Activated CD4-positive, alpha-beta T cell treated with anti-CD3 and anti-CD28 coated beads, Interleukin-2, amount 50 U/mL, for 48 hours (primary cell): ENCODE measurements at regions not wholly inside any gene's neighbourhood (a gene's known extent, or its start where the extent isn't known, plus 50 kb on each side); places are given as distances from the start of the nearest gene placed in this dataset.
"Not testable (repeated sequence)": the region's sequence is repeated elsewhere in the genome, so short reads cannot be mapped to it uniquely, and the experiment has no call there.

Experiments
- DNase-seq, 2 experiments: peaks; one replicate each; pipeline ENCODE4 v3.0.0-alpha.2; 2020

GRCh38 chr3:137463131-137463530 lies 301.0 kb upstream of the SOX14 start:
- DNase-seq, result no peak

- DNase-seq, result no peak
Measured at GRCh38 chr3:137464341-137464740, 299.8 kb upstream of the SOX14 start.

GRCh38 chr3:137468446-137468845 lies 295.7 kb upstream of the SOX14 start:
- no peak for DNase-seq

- DNase-seq, result no peak
Measured at GRCh38 chr3:137469263-137469662, 294.9 kb upstream of the SOX14 start.

GRCh38 chr3:137471130-137471529 lies 293.0 kb upstream of the SOX14 start:
- no peak for DNase-seq

- DNase-seq, result no peak
Measured at GRCh38 chr3:137471558-137472204, 292.4 kb upstream of the SOX14 start.

GRCh38 chr3:137477614-137478013 lies 286.5 kb upstream of the SOX14 start:
- no peak for DNase-seq

- DNase-seq, result no peak
Measured at GRCh38 chr3:137509354-137510045, 254.6 kb upstream of the SOX14 start.

GRCh38 chr3:137511655-137512054 lies 252.5 kb upstream of the SOX14 start:
- DNase-seq, result no peak

- no peak for DNase-seq
Measured at GRCh38 chr3:137514853-137515252, 249.3 kb upstream of the SOX14 start.

- no peak for DNase-seq
Measured at GRCh38 chr3:137519602-137520001, 244.5 kb upstream of the SOX14 start.

- no peak for DNase-seq
Measured at GRCh38 chr3:137524751-137525150, 239.4 kb upstream of the SOX14 start.

GRCh38 chr3:137525471-137525870 lies 238.6 kb upstream of the SOX14 start:
- no peak for DNase-seq

- DNase-seq, result no peak
Measured at GRCh38 chr3:137542049-137542448, 222.1 kb upstream of the SOX14 start.

- no peak for DNase-seq
Measured at GRCh38 chr3:137554242-137554641, 209.9 kb upstream of the SOX14 start.

- no peak for DNase-seq
Measured at GRCh38 chr3:137568880-137569279, 195.2 kb upstream of the SOX14 start.

GRCh38 chr3:137572931-137573330 lies 191.2 kb upstream of the SOX14 start:
- no peak for DNase-seq

- no peak for DNase-seq
Measured at GRCh38 chr3:137582484-137582883, 181.6 kb upstream of the SOX14 start.

- no peak for DNase-seq
Measured at GRCh38 chr3:137583256-137583655, 180.9 kb upstream of the SOX14 start.

GRCh38 chr3:137588871-137589270 lies 175.2 kb upstream of the SOX14 start:
- DNase-seq, result no peak

GRCh38 chr3:137595415-137595814 lies 168.7 kb upstream of the SOX14 start:
- DNase-seq, result not testable (repeated sequence)

- no peak for DNase-seq
Measured at GRCh38 chr3:137610723-137611122, 153.4 kb upstream of the SOX14 start.

- no peak for DNase-seq
Measured at GRCh38 chr3:137612291-137612690, 151.8 kb upstream of the SOX14 start.

- DNase-seq, result no peak
Measured at GRCh38 chr3:137615659-137616418, 148.3 kb upstream of the SOX14 start.
